ENCODE measurements at regions not wholly inside any gene's neighbourhood (a gene's known extent, or its start where the extent isn't known, plus 50 kb on each side); places are given as distances from the start of the nearest gene placed in this dataset.

- Histone ChIP-seq H3K9me3 (ENCODE audit: low read length) (no peaks in the 10 kb centered on the region), H3K4me3 (ENCODE audit: low read length) (no peak overlapping the region), H3F3A (ENCODE audit: low read length, unreplicated experiment) (no peaks in the 10 kb centered on the region), H3K4me1 (ENCODE audit: insufficient read depth, low read length) (peaks cover 25% of the 10 kb centered on the region), H3K27ac (ENCODE audit: low read length) (no peak overlapping the region), H3K27me3 (ENCODE audit: low read length) (no peaks in the 10 kb centered on the region), H3K9ac (ENCODE audit: low read length) (no peak overlapping the region), H3K4me2 (ENCODE audit: low read length) (no peak overlapping the region), H4K20me1 (ENCODE audit: low read length) (no peaks in the 10 kb centered on the region), H2AFZ (ENCODE audit: low read length) (no peak overlapping the region), H3K9me2 (replicated peaks; ENCODE audit: low read length) (no peaks in the 10 kb centered on the region), H3K79me2 (ENCODE audit: low read length) (no peaks in the 10 kb centered on the region), H3K36me3 (ENCODE audit: low read depth, low read length) (no peaks in the 10 kb centered on the region)
- no TSS peak for BruUV-seq (replicated peaks)
- ChIA-PET CTCF (no interaction called here), POLR2A (ENCODE audit: unreplicated experiment) (no interaction called here)
- intact Hi-C loops (cut with micrococcal nuclease) = no loop called here
- ATAC-seq (no peak), DNase-seq (no peak)
- TF ChIP-seq CTCF (conservative IDR thresholded peaks at IDR 0.05; ENCODE audit: low read depth, low read length) (no peak), EZH2phosphoT487 (IDR thresholded peaks at IDR 0.05; ENCODE audit: borderline replicate concordance, low read length) (no peak), EZH2 (IDR thresholded peaks at IDR 0.05; ENCODE audit: low read length, unreplicated experiment) (no peak)
These were observed 125.9 kb downstream of the MAIP1 start for GRCh38 chr2:200081236-200081635.

GRCh38 chr2:200081811-200082210, 126.4 kb downstream of the MAIP1 start:
- no peaks in the 10 kb centered on the region for H4K20me1 ChIP-seq (ENCODE audit: low read length)
- ATAC-seq (no peak), DNase-seq (no peak)
- H3K4me3 ChIP-seq (ENCODE audit: low read length) = no peak overlapping the region
- no peaks in the 10 kb centered on the region for H3K27me3 ChIP-seq (ENCODE audit: low read length)
- no peaks in the 10 kb centered on the region for H3K9me2 ChIP-seq (replicated peaks; ENCODE audit: low read length)
- H3K9me3 ChIP-seq (ENCODE audit: low read length) = no peaks in the 10 kb centered on the region
- no peak overlapping the region for H3K9ac ChIP-seq (ENCODE audit: low read length)
- CTCF ChIA-PET = no interaction called here
- no peak overlapping the region for H3K4me2 ChIP-seq (ENCODE audit: low read length)
- H3K36me3 ChIP-seq (ENCODE audit: low read depth, low read length) = no peaks in the 10 kb centered on the region
- H3F3A ChIP-seq (ENCODE audit: low read length, unreplicated experiment) = no peaks in the 10 kb centered on the region
- no TSS peak for BruUV-seq (replicated peaks)
- intact Hi-C loops (cut with micrococcal nuclease) = no loop called here
- no peak overlapping the region for H2AFZ ChIP-seq (ENCODE audit: low read length)
- POLR2A ChIA-PET (ENCODE audit: unreplicated experiment) = no interaction called here
- peaks cover 19% of the 10 kb centered on the region for H3K4me1 ChIP-seq (ENCODE audit: insufficient read depth, low read length)
- H3K27ac ChIP-seq (ENCODE audit: low read length) = no peak overlapping the region
- H3K79me2 ChIP-seq (ENCODE audit: low read length) = no peaks in the 10 kb centered on the region
- TF ChIP-seq EZH2phosphoT487 (IDR thresholded peaks at IDR 0.05; ENCODE audit: borderline replicate concordance, low read length) (no peak), EZH2 (IDR thresholded peaks at IDR 0.05; ENCODE audit: low read length, unreplicated experiment) (no peak), CTCF (conservative IDR thresholded peaks at IDR 0.05; ENCODE audit: low read depth, low read length) (no peak)

GRCh38 chr2:200084036-200084435, 128.7 kb downstream of the MAIP1 start:
- CTCF ChIA-PET = no interaction called here
- no peaks in the 10 kb centered on the region for H3K36me3 ChIP-seq (ENCODE audit: low read depth, low read length)
- H3K79me2 ChIP-seq (ENCODE audit: low read length) = no peaks in the 10 kb centered on the region
- H3K4me1 ChIP-seq (ENCODE audit: insufficient read depth, low read length) = no peaks in the 10 kb centered on the region
- intact Hi-C loops (cut with micrococcal nuclease) = no loop called here
- DNase-seq (no peak), ATAC-seq (no peak)
- H3K9ac ChIP-seq (ENCODE audit: low read length) = no peak overlapping the region
- no peaks in the 10 kb centered on the region for H3K9me3 ChIP-seq (ENCODE audit: low read length)
- POLR2A ChIA-PET (ENCODE audit: unreplicated experiment) = no interaction called here
- H3K9me2 ChIP-seq (replicated peaks; ENCODE audit: low read length) = no peaks in the 10 kb centered on the region
- no peak overlapping the region for H3K4me2 ChIP-seq (ENCODE audit: low read length)
- no peak overlapping the region for H2AFZ ChIP-seq (ENCODE audit: low read length)
- no peaks in the 10 kb centered on the region for H3F3A ChIP-seq (ENCODE audit: low read length, unreplicated experiment)
- TF ChIP-seq EZH2phosphoT487 (IDR thresholded peaks at IDR 0.05; ENCODE audit: borderline replicate concordance, low read length) (no peak), EZH2 (IDR thresholded peaks at IDR 0.05; ENCODE audit: low read length, unreplicated experiment) (no peak), CTCF (conservative IDR thresholded peaks at IDR 0.05; ENCODE audit: low read depth, low read length) (no peak)
- no TSS peak for BruUV-seq (replicated peaks)
- H3K4me3 ChIP-seq (ENCODE audit: low read length) = no peak overlapping the region
- H3K27me3 ChIP-seq (ENCODE audit: low read length) = no peaks in the 10 kb centered on the region
- H4K20me1 ChIP-seq (ENCODE audit: low read length) = no peaks in the 10 kb centered on the region
- H3K27ac ChIP-seq (ENCODE audit: low read length) = no peak overlapping the region
